ENCODE measurements at regions not wholly inside any gene's neighbourhood (a gene's known extent, or its start where the extent isn't known, plus 50 kb on each side); places are given as distances from the start of the nearest gene placed in this dataset.

DNA sequence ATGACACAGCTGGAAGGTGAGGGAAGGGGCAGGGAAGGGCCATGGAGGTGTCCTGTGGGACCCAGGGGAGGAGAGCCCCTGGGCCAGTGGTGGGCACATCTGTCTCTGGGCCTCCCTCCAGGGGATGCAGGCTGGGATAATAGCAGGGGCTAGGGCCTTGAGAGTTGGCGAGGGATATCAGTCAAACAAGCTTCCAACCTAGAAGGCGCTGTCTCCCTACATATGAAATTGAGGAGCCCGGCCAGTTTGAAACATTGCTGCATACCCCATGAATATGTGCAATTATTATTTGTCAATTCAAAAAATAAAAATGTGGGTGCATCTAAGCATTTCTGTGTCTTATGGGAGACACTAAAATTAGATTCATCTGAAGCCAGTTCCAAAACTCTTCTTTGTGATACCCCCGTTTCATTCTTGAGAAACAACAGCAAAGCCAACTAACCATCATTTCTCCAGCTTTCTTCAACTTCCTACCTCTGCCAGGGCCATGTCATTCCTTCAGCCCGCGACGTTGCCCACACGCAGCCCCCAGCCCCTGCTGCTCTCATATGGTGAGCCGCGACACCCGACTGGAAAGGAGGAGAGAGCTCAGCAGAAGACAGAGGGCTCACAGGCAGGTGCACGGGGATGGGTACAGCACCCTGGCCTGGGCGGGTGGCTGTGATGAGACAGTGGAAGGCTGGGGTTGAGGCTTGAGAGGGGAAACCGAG, 418.7 kb downstream of the GLRX3 start:
- Histone ChIP-seq H3K27ac (ENCODE audit: low read depth, low read length, poor library complexity, severe bottlenecking) (no peak overlapping the region), H2AFZ (ENCODE audit: low read length) (no peak overlapping the region), H3K79me2 (ENCODE audit: insufficient read depth, low read depth, low read length) (no peaks in the 10 kb centered on the region)

GRCh38 chr10:130555411-130555750, 419.2 kb downstream of the GLRX3 start:
- Histone ChIP-seq H4K20me1 (ENCODE audit: insufficient read depth, low read length) (no peaks in the 10 kb centered on the region), H3K36me3 (ENCODE audit: insufficient read depth, low read length) (no peaks in the 10 kb centered on the region), H2AFZ (ENCODE audit: low read length) (no peak overlapping the region), H3K27ac (ENCODE audit: low read depth, low read length, poor library complexity, severe bottlenecking) (no peak overlapping the region), H3K4me3 (ENCODE audit: low read depth, low read length, poor library complexity, severe bottlenecking) (no peak overlapping the region), H3K4me2 (ENCODE audit: low read length) (no peak overlapping the region), H3K9me2 (ENCODE audit: insufficient read depth, low read length) (no peaks in the 10 kb centered on the region), H3K79me2 (ENCODE audit: insufficient read depth, low read depth, low read length) (no peaks in the 10 kb centered on the region), H3K4me1 (ENCODE audit: insufficient read depth, low read length, poor library complexity, severe bottlenecking) (no peaks in the 10 kb centered on the region), H3K9me3 (ENCODE audit: low read length) (no peaks in the 10 kb centered on the region)
- ChIA-PET CTCF (ENCODE audit: unreplicated experiment) (no interaction called here), POLR2A (no interaction called here)
- BruUV-seq (replicated peaks) = no TSS peak
- TF ChIP-seq EZH2phosphoT487 (IDR thresholded peaks at IDR 0.05; ENCODE audit: borderline replicate concordance, low read depth, low read length) (no peak), CTCF (conservative IDR thresholded peaks at IDR 0.05; ENCODE audit: low read length) (no peak)
- intact Hi-C loops (cut with micrococcal nuclease; ENCODE audit: unreplicated experiment) = no loop called here
- DNase-seq (ENCODE audit: low spot score) = no peak

More for the DNA sequence above, 418.7 kb downstream of the GLRX3 start:
- Histone ChIP-seq H3K4me3 (ENCODE audit: low read depth, low read length, poor library complexity, severe bottlenecking) (no peak overlapping the region), H3K4me2 (ENCODE audit: low read length) (no peak overlapping the region), H3K4me1 (ENCODE audit: insufficient read depth, low read length, poor library complexity, severe bottlenecking) (no peaks in the 10 kb centered on the region), H3K9me2 (ENCODE audit: insufficient read depth, low read length) (no peaks in the 10 kb centered on the region), H4K20me1 (ENCODE audit: insufficient read depth, low read length) (no peaks in the 10 kb centered on the region), H3K9me3 (ENCODE audit: low read length) (no peaks in the 10 kb centered on the region), H3K36me3 (ENCODE audit: insufficient read depth, low read length) (no peaks in the 10 kb centered on the region)
- TF ChIP-seq EZH2phosphoT487 (IDR thresholded peaks at IDR 0.05; ENCODE audit: borderline replicate concordance, low read depth, low read length) = no peak
- TF ChIP-seq CTCF (conservative IDR thresholded peaks at IDR 0.05; ENCODE audit: low read length) = no peak
- DNase-seq (ENCODE audit: low spot score) = no peak
- ChIA-PET CTCF (ENCODE audit: unreplicated experiment) (no interaction called here), POLR2A (no interaction called here)
- no TSS peak for BruUV-seq (replicated peaks)
- intact Hi-C loops (cut with micrococcal nuclease; ENCODE audit: unreplicated experiment) = no loop called here

DNA sequence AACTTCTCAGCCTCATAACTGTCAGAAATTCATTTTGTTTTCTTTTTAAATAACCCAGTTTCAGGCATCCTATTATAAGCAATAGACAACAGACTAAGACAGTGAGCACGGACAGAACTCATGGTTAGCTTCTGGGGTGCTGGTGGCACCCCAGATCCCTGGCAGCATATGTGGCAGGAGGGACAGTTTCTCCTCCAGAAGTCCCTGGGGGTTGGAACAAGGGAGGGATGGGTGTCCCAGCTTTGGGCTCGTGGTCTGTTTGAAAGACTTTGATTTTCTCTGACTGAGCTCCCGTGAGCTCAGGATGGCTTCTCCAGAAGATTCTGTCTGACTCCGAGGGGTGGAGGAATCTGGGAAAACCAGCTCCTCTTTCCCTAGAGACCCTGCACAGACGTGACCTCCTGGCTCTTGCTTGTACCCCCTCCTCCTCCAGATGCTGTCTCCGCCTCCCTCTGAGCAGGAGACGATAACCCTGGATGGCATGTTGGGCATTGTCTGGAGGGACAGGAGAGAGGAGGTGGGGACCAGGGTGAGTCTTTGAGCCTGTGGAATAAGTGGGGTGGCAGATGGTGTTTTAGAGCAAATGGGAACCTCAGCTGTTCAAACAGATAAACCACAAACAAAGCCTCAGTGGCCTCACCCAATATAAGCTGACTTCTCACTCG, 421.1 kb downstream of the GLRX3 start:
- CTCF ChIA-PET (ENCODE audit: unreplicated experiment) = no interaction called here
- Histone ChIP-seq H3K27ac (ENCODE audit: low read depth, low read length, poor library complexity, severe bottlenecking) (no peak overlapping the region), H3K9me2 (ENCODE audit: insufficient read depth, low read length) (no peaks in the 10 kb centered on the region), H4K20me1 (ENCODE audit: insufficient read depth, low read length) (no peaks in the 10 kb centered on the region), H3K4me3 (ENCODE audit: low read depth, low read length, poor library complexity, severe bottlenecking) (no peak overlapping the region), H3K36me3 (ENCODE audit: insufficient read depth, low read length) (no peaks in the 10 kb centered on the region), H3K79me2 (ENCODE audit: insufficient read depth, low read depth, low read length) (no peaks in the 10 kb centered on the region), H3K4me2 (ENCODE audit: low read length) (no peak overlapping the region), H3K4me1 (ENCODE audit: insufficient read depth, low read length, poor library complexity, severe bottlenecking) (no peaks in the 10 kb centered on the region), H3K9me3 (ENCODE audit: low read length) (no peaks in the 10 kb centered on the region), H2AFZ (ENCODE audit: low read length) (no peak overlapping the region)
- BruUV-seq (replicated peaks) = no TSS peak
- POLR2A ChIA-PET = no interaction called here
- TF ChIP-seq EZH2phosphoT487 (IDR thresholded peaks at IDR 0.05; ENCODE audit: borderline replicate concordance, low read depth, low read length) = no peak
- DNase-seq (ENCODE audit: low spot score) = no peak
- intact Hi-C loops (cut with micrococcal nuclease; ENCODE audit: unreplicated experiment) = no loop called here
